GM23248 (cell line): ENCODE measurements at regions not wholly inside any gene's neighbourhood (a gene's known extent, or its start where the extent isn't known, plus 50 kb on each side); places are given as distances from the start of the nearest gene placed in this dataset.

Source experiments
- EZH2 ChIP-seq: fragments of 200-600 bp; sonication (generic); IDR thresholded peaks from 2 replicates; pipeline ENCODE4 v1.6.1; 2018; ENCODE audit warnings: antibody characterized with exemption, mild to moderate bottlenecking; ENCODE audit not compliant: insufficient read depth, poor library complexity, severe bottlenecking
- EZH2phosphoT487 ChIP-seq: fragments of 200-600 bp; sonication (generic); IDR thresholded peaks from 2 replicates; pipeline ENCODE4 v1.6.1; 2018; ENCODE audit warnings: antibody characterized with exemption, moderate library complexity, mild to moderate bottlenecking, low read depth; ENCODE audit not compliant: insufficient read depth

GRCh38 chr2:129881786-129882396, 97.6 kb upstream of the RAB6C start:
- no peak for TF ChIP-seq EZH2
- no peak for TF ChIP-seq EZH2phosphoT487
